H7 (cell line): ENCODE measurements at regions not wholly inside any gene's neighbourhood (a gene's known extent, or its start where the extent isn't known, plus 50 kb on each side); places are given as distances from the start of the nearest gene placed in this dataset.

Experiments used
- DNase-seq: peaks from one replicate; pipeline ENCODE4 v3.0.0; 2012
- H3K27me3 ChIP-seq: 2 replicates; pipeline ENCODE4 v1.6.0; 2011; ENCODE audit warnings: mild to moderate bottlenecking, low read length; ENCODE audit not compliant: control insufficient read depth, insufficient read depth
- H3K36me3 ChIP-seq: replicated peaks from 2 replicates; pipeline ENCODE4 v1.5.1; 2011; ENCODE audit warnings: low read length; ENCODE audit not compliant: control insufficient read depth, insufficient read depth
- H3K4me3 ChIP-seq: 2 replicates; pipeline ENCODE4 v1.5.1; 2011; ENCODE audit warnings: low read depth, mild to moderate bottlenecking, control low read depth, low read length, moderate library complexity; ENCODE audit not compliant: insufficient read depth

DNA sequence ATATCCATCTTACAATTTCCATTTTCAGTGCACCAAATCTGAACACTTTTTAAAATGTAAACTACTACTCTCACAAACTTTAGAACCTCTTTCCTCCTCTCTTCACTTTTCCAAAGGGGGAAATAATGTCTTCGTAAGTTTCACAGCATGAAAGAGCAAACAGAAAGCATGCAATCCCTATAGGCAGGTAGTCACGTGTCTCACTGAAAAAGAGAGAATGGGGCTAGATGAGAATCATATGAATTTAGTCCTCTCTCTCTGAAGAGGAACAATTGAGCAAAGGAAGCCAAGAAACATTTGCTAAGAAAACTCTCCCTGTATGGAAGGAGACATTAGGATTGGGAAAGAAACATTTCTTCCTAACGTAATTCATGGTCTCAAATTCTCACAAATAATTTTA is 613.9 kb downstream of the PLA2G4A start:
- no peaks in the 10 kb centered on the region for H3K36me3 ChIP-seq
- H3K4me3 ChIP-seq, result no peak overlapping the region
- no peak for DNase-seq
- no peaks in the 10 kb centered on the region for H3K27me3 ChIP-seq

GRCh38 chr1:187443939-187444338 is 615.2 kb downstream of the PLA2G4A start:
- no peaks in the 10 kb centered on the region for H3K36me3 ChIP-seq
- DNase-seq, result peak; percentile 1
- no peaks in the 10 kb centered on the region for H3K27me3 ChIP-seq
- H3K4me3 ChIP-seq, result no peak overlapping the region

DNA sequence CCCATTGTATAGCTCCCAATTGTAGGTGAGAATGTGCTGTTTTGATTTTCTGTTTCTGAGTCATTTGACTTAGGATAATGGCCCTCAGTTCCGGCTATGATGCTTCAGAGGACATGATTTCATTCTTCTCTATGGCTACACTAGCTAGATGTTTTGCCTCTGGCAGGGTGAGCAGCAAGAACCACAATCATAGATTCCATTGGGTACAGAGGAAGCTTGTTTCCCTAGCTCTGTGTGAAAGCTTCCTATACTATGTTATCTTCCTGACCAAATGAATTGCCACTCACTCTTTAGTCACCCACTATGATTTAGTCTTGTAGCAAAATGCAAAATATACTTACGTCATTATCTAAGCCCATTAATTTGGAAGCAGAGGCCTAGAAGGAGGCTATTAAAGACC is 616.3 kb downstream of the PLA2G4A start:
- H3K36me3 ChIP-seq, result no peaks in the 10 kb centered on the region
- no peak for DNase-seq
- no peak overlapping the region for H3K4me3 ChIP-seq
- H3K27me3 ChIP-seq, result no peaks in the 10 kb centered on the region

DNA sequence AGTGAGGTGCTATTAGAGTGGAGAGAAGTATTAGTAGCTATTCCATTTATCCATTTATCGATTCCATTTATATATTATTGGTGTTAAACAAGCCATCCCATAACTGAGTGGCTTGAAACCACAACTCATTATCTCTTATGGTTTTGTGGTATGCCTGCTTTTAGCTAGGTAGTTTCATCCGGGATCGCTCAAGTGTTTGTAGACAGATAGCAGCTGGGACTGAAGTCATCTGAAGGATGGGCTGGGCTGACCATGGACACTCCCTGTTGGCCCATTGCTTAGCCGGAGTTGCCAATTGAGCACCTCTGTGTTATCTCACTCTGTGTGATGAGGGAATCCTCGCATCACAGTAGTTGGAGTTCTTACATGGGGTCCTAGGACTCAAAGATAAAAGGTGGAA is 622.5 kb downstream of the PLA2G4A start:
- DNase-seq, result no peak
- H3K4me3 ChIP-seq, result no peak overlapping the region
- H3K27me3 ChIP-seq, result no peaks in the 10 kb centered on the region
- H3K36me3 ChIP-seq, result no peaks in the 10 kb centered on the region

GRCh38 chr1:187454010-187454409 is 625.3 kb downstream of the PLA2G4A start:
- Histone ChIP-seq H3K27me3 (no peaks in the 10 kb centered on the region), H3K4me3 (no peak overlapping the region), H3K36me3 (no peaks in the 10 kb centered on the region)
- DNase-seq, result no peak

- no peaks in the 10 kb centered on the region for H3K27me3 ChIP-seq
- no peak for DNase-seq
- H3K4me3 ChIP-seq, result no peak overlapping the region
- no peaks in the 10 kb centered on the region for H3K36me3 ChIP-seq
These were observed 627.7 kb downstream of the PLA2G4A start for GRCh38 chr1:187456446-187456845.

DNA sequence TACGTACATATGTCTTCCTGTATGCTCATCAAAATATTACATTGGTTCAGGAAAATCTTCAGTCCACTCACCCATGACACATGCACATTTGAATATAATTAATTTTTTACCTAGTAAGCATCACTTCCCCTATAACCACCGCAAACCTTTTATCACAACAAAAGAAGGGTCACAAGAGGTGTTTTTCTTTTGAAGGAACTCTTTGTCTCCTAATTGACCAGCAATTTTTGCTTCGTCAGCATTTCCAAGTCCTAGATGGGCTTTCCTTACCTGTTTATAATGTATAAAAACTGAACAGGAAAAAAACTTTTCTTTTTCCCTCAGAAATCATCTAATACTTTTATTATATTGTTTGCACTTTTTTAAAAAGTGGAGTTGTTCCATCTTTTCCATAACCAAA is 631.3 kb downstream of the PLA2G4A start:
- Histone ChIP-seq H3K27me3 (no peaks in the 10 kb centered on the region), H3K36me3 (no peaks in the 10 kb centered on the region), H3K4me3 (no peak overlapping the region)
- no peak for DNase-seq

- Histone ChIP-seq H3K4me3 (no peak overlapping the region), H3K27me3 (no peaks in the 10 kb centered on the region)
- DNase-seq, result no peak
These were observed 635.6 kb downstream of the PLA2G4A start for GRCh38 chr1:187464320-187464719.

GRCh38 chr1:187465441-187465840 is 636.7 kb downstream of the PLA2G4A start:
- no peak overlapping the region for H3K4me3 ChIP-seq
- H3K36me3 ChIP-seq, result no peaks in the 10 kb centered on the region
- H3K27me3 ChIP-seq, result no peaks in the 10 kb centered on the region
- no peak for DNase-seq

More at GRCh38 chr1:187464320-187464719, 635.6 kb downstream of the PLA2G4A start:
- H3K36me3 ChIP-seq, result no peaks in the 10 kb centered on the region

- no peaks in the 10 kb centered on the region for H3K36me3 ChIP-seq
- no peaks in the 10 kb centered on the region for H3K27me3 ChIP-seq
These were observed 641.1 kb downstream of the PLA2G4A start for GRCh38 chr1:187469836-187470235.

GRCh38 chr1:187471555-187471954 is 642.8 kb downstream of the PLA2G4A start:
- no peaks in the 10 kb centered on the region for H3K27me3 ChIP-seq
- H3K4me3 ChIP-seq, result no peak overlapping the region
- no peaks in the 10 kb centered on the region for H3K36me3 ChIP-seq
- DNase-seq, result no peak

More at GRCh38 chr1:187469836-187470235, 641.1 kb downstream of the PLA2G4A start:
- no peak for DNase-seq
- no peak overlapping the region for H3K4me3 ChIP-seq

GRCh38 chr1:187474336-187474735 is 645.6 kb downstream of the PLA2G4A start:
- DNase-seq, result no peak
- no peak overlapping the region for H3K4me3 ChIP-seq
- no peaks in the 10 kb centered on the region for H3K27me3 ChIP-seq
- H3K36me3 ChIP-seq, result no peaks in the 10 kb centered on the region

GRCh38 chr1:187476671-187477070 is 647.9 kb downstream of the PLA2G4A start:
- H3K27me3 ChIP-seq, result no peaks in the 10 kb centered on the region
- peak; percentile 1 for DNase-seq
- H3K4me3 ChIP-seq, result no peak overlapping the region
- H3K36me3 ChIP-seq, result no peaks in the 10 kb centered on the region

DNA sequence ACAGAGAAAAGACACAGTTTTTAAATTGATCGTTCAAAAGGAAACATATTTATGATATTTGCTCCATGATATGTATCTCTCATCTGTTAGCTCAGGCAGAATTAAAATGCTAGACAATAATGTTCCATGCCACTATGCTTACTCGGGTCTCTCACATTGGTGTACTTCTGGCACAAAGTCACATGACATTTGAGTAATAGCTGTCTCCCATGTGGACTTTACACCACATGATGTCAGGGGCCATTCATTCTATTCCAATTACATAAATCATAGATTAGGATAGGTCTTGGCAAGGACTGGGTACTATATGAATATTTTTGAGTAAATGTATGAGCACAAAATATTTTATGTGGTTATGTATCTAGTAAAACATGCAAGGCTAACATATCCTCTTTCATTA is 648.4 kb downstream of the PLA2G4A start:
- H3K4me3 ChIP-seq, result no peak overlapping the region
- DNase-seq, result no peak

GRCh38 chr1:187477535-187477934 is 648.8 kb downstream of the PLA2G4A start:
- Histone ChIP-seq H3K36me3 (no peaks in the 10 kb centered on the region), H3K27me3 (no peaks in the 10 kb centered on the region)
- DNase-seq, result no peak

More for the DNA sequence above, 648.4 kb downstream of the PLA2G4A start:
- H3K36me3 ChIP-seq, result no peaks in the 10 kb centered on the region
- no peaks in the 10 kb centered on the region for H3K27me3 ChIP-seq

DNA sequence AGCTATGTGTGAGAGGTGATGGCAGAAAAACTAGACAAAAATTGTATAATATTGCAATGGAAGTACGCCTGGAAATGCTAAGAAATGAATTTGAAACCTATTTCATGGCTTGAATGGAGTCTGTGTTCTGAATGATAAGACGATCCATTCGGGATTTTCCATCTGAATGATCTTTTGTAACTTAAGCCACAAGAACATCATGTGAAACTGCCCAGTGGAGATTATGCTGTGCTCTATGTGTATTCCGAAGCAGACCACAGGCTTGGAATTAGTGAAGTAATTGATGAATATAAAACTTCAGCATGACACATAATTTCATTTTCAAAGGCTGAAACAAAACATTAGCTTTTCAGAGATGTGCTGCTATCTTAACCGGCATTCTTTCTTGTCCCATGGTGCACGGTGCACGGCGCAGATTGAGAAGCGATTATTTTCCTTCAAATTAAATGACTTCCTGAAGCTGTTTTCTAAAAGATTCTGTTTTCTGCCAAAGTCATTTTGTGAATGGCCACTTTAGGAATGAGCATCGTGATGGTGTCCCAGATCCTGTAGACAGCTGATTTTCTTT is 652.9 kb downstream of the PLA2G4A start:
- Histone ChIP-seq H3K36me3 (no peaks in the 10 kb centered on the region), H3K27me3 (no peaks in the 10 kb centered on the region), H3K4me3 (no peak overlapping the region)
- no peak for DNase-seq

More at GRCh38 chr1:187477535-187477934, 648.8 kb downstream of the PLA2G4A start:
- no peak overlapping the region for H3K4me3 ChIP-seq
